Right kidney (tissue), 1 donor: ENCODE measurements at regions not wholly inside any gene's neighbourhood (a gene's known extent, or its start where the extent isn't known, plus 50 kb on each side); places are given as distances from the start of the nearest gene placed in this dataset.

Experiments
- DNase-seq: peaks from one replicate; pipeline ENCODE4 v3.0.0-alpha.2; 2016

GRCh38 chr14:40899435-40899834 lies 707.2 kb upstream of the LRFN5 start:
- DNase-seq: no peak

- no peak for DNase-seq
These were observed 711.8 kb upstream of the LRFN5 start for GRCh38 chr14:40894846-40895245.

- no peak for DNase-seq
These were observed 717.5 kb upstream of the LRFN5 start for GRCh38 chr14:40889126-40889525.

GRCh38 chr14:40887912-40888311 lies 718.8 kb upstream of the LRFN5 start:
- DNase-seq: no peak

- DNase-seq: no peak
These were observed 736.4 kb upstream of the LRFN5 start for GRCh38 chr14:40870252-40870651.

- no peak for DNase-seq
These were observed 747.6 kb upstream of the LRFN5 start for GRCh38 chr14:40859055-40859454.

- no peak for DNase-seq
These were observed 751.3 kb upstream of the LRFN5 start for GRCh38 chr14:40855343-40855742.

- no peak for DNase-seq
These were observed 756.5 kb upstream of the LRFN5 start for GRCh38 chr14:40850191-40850590.

- no peak for DNase-seq
These were observed 759.2 kb upstream of the LRFN5 start for GRCh38 chr14:40847480-40847879.

GRCh38 chr14:40842816-40843215 lies 763.9 kb upstream of the LRFN5 start:
- no peak for DNase-seq

- DNase-seq: no peak
These were observed 764.8 kb upstream of the LRFN5 start for GRCh38 chr14:40841886-40842285.

- DNase-seq: no peak
These were observed 768.1 kb upstream of the LRFN5 start for GRCh38 chr14:40838601-40839000.

- no peak for DNase-seq
These were observed 800.2 kb upstream of the LRFN5 start for GRCh38 chr14:40806471-40806870.

GRCh38 chr14:40796168-40796567 lies 810.5 kb upstream of the LRFN5 start:
- DNase-seq: no peak

- DNase-seq: no peak
These were observed 821.8 kb upstream of the LRFN5 start for GRCh38 chr14:40784860-40785259.

- DNase-seq: no peak
These were observed 844.0 kb upstream of the LRFN5 start for GRCh38 chr14:40762685-40763084.

- DNase-seq: no peak
These were observed 844.5 kb upstream of the LRFN5 start for GRCh38 chr14:40762177-40762576.

- no peak for DNase-seq
These were observed 846.0 kb upstream of the LRFN5 start for GRCh38 chr14:40760704-40761103.

GRCh38 chr14:40758076-40758475 lies 848.6 kb upstream of the LRFN5 start:
- DNase-seq: no peak

- no peak for DNase-seq
These were observed 849.2 kb upstream of the LRFN5 start for GRCh38 chr14:40757376-40757950.

- DNase-seq: no peak
These were observed 873.5 kb upstream of the LRFN5 start for GRCh38 chr14:40733206-40733605.

- DNase-seq: no peak
These were observed 879.6 kb upstream of the LRFN5 start for GRCh38 chr14:40727107-40727506.

- no peak for DNase-seq
These were observed 893.3 kb upstream of the LRFN5 start for GRCh38 chr14:40713387-40713786.

GRCh38 chr14:40697231-40697630 lies 909.4 kb upstream of the LRFN5 start:
- no peak for DNase-seq

- DNase-seq: no peak
These were observed 912.7 kb upstream of the LRFN5 start for GRCh38 chr14:40694023-40694422.
